NCI-H1930 (cell line): ENCODE measurements at regions not wholly inside any gene's neighbourhood (a gene's known extent, or its start where the extent isn't known, plus 50 kb on each side); places are given as distances from the start of the nearest gene placed in this dataset.
"Not testable (repeated sequence)": the region's sequence is repeated elsewhere in the genome, so short reads cannot be mapped to it uniquely, and the experiment has no call there.

Experiments used
- DNase-seq, 2 experiments: peaks; one replicate each; lab custom pipeline; 2025; lab: John Stamatoyannopoulos, UW

DNA sequence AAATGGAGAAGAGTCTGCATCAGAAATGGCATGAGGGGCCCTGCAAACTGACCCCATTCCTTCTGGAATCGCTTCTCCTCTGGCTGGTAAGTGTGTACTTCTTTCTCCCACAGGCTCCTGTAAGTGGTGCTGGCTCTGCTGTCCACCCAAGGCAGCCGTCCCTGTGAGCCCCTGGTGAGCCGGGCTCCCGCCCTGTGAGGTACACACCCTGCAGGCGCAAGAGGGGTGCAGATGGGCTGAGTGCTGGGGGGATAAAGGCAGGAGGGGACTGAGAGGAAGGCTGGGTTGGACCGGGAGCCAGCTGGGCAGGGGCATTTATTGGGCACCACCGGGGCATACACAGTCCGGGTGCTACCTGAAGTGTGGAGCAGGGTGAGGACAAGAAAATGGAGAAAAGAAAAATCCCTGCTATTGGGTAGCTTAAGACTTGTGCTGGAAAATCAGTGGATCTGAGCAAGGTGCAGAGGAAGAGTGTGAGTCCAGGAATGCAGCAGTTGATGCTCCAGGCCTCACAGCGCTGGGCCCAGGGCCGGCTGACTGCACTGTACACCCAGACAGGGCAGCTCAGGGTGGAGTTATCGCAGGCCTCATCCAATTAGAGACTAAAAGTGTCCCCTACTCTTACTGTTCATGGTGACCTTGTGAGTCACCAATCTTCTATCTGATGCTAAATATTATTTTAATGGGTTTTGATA, 455.1 kb upstream of the B3GAT1 start:
- DNase-seq: no peak

- no peak for DNase-seq
These were observed 454.2 kb upstream of the B3GAT1 start for GRCh38 chr11:134866215-134866614.

DNA sequence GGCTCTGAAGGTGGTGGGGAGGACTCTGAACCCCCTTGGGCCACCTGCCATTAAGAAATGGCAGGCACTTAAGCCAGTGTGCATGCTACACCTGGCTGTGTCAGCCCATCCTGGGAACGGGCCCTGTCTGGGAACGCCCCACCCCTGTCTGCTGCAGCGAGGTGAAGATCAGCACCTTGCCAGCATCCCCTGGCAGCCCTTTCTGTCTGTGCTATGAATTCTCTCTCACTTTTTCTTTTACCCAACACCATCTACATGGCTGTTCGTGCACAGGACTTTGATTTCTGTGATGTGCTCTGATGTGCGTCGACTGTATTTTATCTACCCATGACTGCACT, 452.9 kb upstream of the B3GAT1 start:
- no peak for DNase-seq

- no peak for DNase-seq
These were observed 452.4 kb upstream of the B3GAT1 start for GRCh38 chr11:134864233-134864967.

GRCh38 chr11:134863294-134863693, 451.3 kb upstream of the B3GAT1 start:
- no peak for DNase-seq

DNA sequence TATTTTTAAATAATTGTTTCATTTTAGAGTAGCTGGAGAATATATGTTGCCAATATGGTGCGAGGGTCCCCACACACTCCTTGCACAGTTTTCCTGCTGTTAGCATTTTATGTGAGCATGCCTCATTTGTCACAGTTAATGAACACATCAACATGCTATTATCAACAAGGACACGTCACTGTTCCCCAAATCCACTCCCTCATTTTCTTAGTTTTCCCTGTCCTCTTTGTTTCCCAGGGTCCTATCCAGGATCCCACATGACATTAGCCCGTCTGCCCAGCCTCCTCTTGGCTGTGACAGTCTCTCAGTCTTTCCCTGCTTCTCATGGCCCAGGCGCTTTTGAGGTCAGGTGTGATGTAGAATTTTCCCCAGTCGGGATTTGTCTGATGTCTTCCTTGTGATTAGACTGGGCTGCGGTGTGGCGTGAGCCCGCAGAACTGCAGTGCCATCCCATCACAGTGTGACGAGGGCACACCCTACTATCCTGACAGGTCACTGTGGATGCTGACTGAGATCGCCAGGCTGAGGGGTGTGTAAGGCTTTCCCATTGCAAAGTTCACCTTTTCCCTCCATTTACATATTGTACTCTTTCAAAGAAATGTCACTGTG, 450.6 kb upstream of the B3GAT1 start:
- DNase-seq: no peak

GRCh38 chr11:134862105-134862502, 450.1 kb upstream of the B3GAT1 start:
- no peak for DNase-seq

GRCh38 chr11:134861490-134862104, 449.6 kb upstream of the B3GAT1 start:
- no peak for DNase-seq

DNA sequence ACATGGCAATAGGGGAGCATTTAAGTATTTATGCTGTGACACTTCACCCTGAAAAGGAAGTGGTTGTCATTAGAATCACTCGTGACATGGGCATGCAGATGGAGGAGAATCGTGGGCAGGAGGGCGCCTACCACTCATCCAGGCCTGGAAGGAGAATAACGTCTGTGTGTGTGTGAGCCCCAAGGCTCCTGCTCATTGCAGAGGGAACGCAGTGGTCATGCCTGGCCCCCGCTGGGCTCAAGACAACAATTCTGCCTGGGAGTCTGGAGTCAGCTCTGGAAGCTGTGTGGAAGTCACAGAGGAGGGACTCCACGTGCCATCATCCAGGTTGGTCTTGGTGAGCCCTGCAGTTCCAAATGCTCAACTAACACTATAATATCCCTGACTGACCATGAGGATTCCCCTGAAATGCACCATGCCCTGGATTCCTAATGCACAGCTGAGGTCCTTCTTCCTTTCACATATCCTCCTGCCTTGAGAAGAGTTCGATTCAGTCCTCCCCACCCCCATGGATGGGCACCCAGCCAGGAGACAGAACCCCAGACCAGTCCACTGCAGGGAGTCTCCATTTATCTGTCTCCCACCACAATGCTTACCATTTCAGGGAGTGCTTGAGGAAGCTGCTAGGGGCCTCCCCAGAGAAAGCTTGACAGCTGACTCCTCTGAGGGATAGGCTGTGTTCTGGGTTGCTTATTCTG, 446.9 kb upstream of the B3GAT1 start:
- DNase-seq: no peak

GRCh38 chr11:134857035-134857434, 445.0 kb upstream of the B3GAT1 start:
- DNase-seq: no peak

DNA sequence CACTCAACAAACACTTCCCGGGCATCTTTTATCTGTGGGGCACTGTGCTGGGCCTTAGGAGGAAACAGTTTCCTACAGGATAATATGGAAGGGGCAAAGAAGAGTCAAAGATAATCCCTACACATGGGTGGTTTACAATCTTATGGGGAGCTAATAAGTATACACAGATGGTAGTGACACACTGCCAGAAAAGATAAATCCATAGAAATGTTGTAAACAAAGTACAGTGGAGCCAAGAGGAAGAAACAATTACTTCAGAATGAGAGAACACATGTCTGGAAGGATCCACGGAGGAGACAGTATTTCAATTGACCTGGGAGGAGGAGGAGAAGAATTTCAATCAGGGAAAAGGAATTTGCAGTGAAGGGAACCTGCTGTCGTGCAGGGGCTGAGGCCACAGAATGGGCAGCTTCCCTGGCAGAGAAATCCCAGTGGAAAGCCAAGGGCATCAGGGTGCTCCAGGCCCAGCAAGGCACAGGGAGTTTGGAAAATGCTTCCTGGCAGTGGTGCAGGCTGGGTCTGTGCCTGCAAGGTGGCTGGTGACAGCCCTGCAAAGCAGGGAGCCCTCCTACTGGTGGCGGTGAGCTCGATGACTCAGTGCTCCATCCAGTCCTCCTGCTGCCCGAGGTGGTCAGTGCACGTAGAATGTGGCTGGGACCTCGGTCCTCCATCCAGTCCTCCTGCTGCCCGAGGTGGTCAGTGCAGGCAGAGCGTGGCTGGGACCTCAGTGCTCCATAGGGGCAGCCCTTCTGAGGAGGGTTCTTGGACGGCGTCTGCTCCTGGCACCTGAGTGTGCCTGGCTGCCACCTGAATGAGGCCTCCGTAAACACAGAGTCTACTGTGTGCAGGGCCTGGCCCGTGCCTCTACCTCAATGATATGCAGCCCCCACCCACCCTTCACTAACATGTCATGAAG, 444.3 kb upstream of the B3GAT1 start:
- no peak for DNase-seq

- DNase-seq: no peak
These were observed 442.2 kb upstream of the B3GAT1 start for GRCh38 chr11:134853992-134854991.

GRCh38 chr11:134851503-134852224, 439.6 kb upstream of the B3GAT1 start:
- DNase-seq: not testable (repeated sequence)

- DNase-seq: no peak
These were observed 438.5 kb upstream of the B3GAT1 start for GRCh38 chr11:134850566-134850965.

DNA sequence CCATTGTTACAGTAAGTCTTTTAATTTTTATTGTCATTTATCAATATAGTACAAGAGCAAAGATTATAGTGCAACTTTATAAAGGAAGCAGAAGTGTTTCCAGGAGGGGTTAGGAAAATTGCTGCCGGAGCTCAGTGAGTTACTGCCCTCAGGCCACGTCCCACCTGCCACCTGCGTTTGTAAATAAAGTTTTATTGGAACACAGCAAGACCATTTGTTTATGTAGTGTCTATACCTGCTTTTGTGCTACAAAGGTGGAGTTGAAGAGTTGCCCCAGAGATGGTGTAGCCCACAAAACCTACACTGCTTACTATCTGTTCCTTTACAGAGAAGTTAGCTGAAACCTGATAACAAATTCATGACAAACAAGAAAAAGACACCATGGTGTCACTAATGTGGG, 437.8 kb upstream of the B3GAT1 start:
- no peak for DNase-seq

DNA sequence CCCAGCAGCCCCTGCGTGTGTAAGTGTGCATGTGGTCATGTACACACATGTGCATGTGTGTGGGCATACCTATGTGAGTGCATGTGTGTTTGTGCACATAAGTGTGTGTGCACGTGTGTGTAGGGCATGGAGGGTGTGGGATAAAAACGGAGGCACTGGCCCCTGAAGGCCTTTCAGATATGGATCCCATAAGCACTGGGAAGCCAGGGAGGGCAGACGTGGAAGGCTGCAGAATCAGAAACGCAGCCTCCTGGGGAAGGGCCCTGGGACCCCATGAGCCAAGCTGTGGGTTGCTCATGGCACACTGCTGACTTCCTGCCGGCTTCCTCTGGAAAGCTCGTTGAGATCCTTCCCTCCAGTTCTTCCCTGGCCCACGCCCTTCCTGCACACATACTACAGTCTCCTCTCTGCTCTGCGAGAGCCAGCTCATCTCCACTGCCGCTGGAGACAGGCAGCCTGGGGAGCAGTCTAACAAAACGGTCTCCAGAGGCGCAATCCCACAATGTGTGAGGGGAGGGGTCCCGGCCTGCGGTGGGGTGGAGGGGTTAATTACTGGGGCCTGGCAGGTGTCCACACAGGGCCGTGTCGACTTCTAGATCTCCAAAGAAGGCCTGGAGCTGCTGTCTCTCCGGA, 435.2 kb upstream of the B3GAT1 start:
- DNase-seq: no peak

- DNase-seq: no peak
These were observed 434.5 kb upstream of the B3GAT1 start for GRCh38 chr11:134846328-134847082.
